ENCODE measurements at regions not wholly inside any gene's neighbourhood (a gene's known extent, or its start where the extent isn't known, plus 50 kb on each side); places are given as distances from the start of the nearest gene placed in this dataset.

GRCh38 chr16:52376676-52377280 is 170.2 kb downstream of the TOX3 start:
- TF ChIP-seq CTCF (IDR thresholded peaks at IDR 0.05) = no peak
- TF ChIP-seq POLR2A (IDR thresholded peaks at IDR 0.05) = no peak

Measured in vagina (tissue), 2 donors.